Activated T-cell treated with anti-CD3 and anti-CD28 coated beads, Interleukin-2, amount 50 U/mL, for 72 hours (primary cell): ENCODE measurements at regions not wholly inside any gene's neighbourhood (a gene's known extent, or its start where the extent isn't known, plus 50 kb on each side); places are given as distances from the start of the nearest gene placed in this dataset.

Experiments
- ATAC-seq, 2 donors: fragments of 150-1000 bp; cut with Tn5 transposase; replicated peaks in 1 of 2; 2 replicates each; pipeline ENCODE4 v1.10.0; 2021; ENCODE audit warnings: moderate library complexity in 2 of 2, mild to moderate bottlenecking in 1 of 2
- DNase-seq, 2 donors: peaks; one replicate each; pipeline ENCODE4 v3.0.0; 2021 to 2022; ENCODE audit warnings: mixed read lengths in 1 of 2
- H3K27ac Mint-ChIP-seq: one replicate; pipeline ENCODE4 v1.8.0; 2022; ENCODE audit warnings: mild to moderate bottlenecking, moderate library complexity, mixed read lengths
- H3K27me3 Mint-ChIP-seq: one replicate; pipeline ENCODE4 v1.8.0; 2022; ENCODE audit warnings: low read depth, mixed read lengths
- H3K36me3 Mint-ChIP-seq, 2 donors: one replicate each; pipeline ENCODE4 v1.8.0; 2022; ENCODE audit warnings: mixed read lengths in 2 of 2, mild to moderate bottlenecking in 1 of 2; ENCODE audit not compliant: insufficient read depth in 2 of 2
- H3K4me1 Mint-ChIP-seq: one replicate; pipeline ENCODE4 v1.8.0; 2022; ENCODE audit warnings: low read depth, mixed read lengths
- H3K4me3 Mint-ChIP-seq, 2 donors: one replicate each; pipeline ENCODE4 v1.8.0; 2022; ENCODE audit warnings: mild to moderate bottlenecking in 2 of 2, mixed read lengths in 2 of 2, moderate library complexity in 2 of 2
- H3K9me3 Mint-ChIP-seq, 2 donors: one replicate each; pipeline ENCODE4 v1.8.0; 2022; ENCODE audit warnings: mixed read lengths in 2 of 2

- Mint-ChIP-seq H3K27ac (no peak overlapping the region), H3K36me3 (no peaks in the 10 kb centered on the region), H3K27me3 (no peaks in the 10 kb centered on the region), H3K4me3 (no peak overlapping the region), H3K4me1 (no peaks in the 10 kb centered on the region), H3K9me3 (no peaks in the 10 kb centered on the region)
- ATAC-seq (no peak), DNase-seq (no peak)
Observed at GRCh38 chr15:58279106-58279505, 140.9 kb downstream of the AQP9 start.

DNA sequence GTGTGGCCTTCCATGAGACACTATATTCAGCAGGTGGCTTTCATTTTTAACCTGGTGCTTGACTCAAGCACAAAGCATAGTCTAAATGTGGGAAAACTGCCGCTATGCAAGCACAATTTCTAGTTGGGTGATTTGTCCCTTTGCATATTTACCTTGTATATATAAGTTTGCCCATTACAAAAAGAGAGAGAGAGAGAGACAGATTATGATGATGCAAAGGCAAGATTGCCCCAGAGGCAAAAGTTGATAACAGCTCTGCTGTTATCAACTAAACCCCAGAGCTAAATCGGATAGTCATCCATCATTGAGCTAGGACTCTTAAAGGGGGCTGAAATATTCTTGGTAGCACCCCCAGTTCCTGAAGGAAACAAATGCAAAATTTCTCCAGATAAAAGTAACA, 141.5 kb downstream of the AQP9 start:
- H3K27ac Mint-ChIP-seq = no peak overlapping the region
- no peaks in the 10 kb centered on the region for H3K36me3 Mint-ChIP-seq
- H3K4me1 Mint-ChIP-seq = no peaks in the 10 kb centered on the region
- H3K27me3 Mint-ChIP-seq = no peaks in the 10 kb centered on the region
- H3K4me3 Mint-ChIP-seq = no peak overlapping the region
- ATAC-seq (no peak), DNase-seq (no peak)
- H3K9me3 Mint-ChIP-seq = no peaks in the 10 kb centered on the region

DNA sequence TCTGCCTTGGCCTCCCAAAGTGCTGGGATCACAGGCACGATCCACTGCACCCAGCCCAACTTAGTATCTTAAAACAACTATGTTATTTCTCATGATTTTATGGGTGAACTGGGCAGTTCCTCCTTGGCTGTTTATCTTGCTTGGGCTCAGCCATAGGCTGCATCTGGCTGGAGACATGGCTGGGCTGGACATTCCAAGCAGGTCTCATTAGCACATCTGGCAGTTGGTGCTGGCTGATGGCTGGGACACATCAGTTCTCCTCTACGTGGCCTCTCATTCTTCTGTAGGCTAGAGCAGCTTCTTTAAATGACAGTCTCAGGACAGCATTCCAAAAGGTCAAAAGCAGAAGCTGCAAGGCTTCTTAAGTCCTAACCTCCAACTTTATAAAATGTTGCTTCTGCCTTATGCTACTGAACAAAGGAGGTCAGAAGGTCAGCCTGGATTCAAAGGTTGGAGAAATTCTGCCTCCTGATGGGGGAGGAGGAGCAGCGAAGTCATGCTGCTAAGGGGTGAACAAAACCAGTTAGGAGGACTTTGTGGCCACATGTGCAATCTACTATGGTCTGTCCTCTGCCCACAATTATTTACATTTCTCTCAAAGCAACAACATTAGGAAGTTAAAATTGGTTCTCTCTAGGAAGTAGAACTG, 144.0 kb downstream of the AQP9 start:
- Mint-ChIP-seq H3K36me3 (no peaks in the 10 kb centered on the region), H3K4me3 (no peak overlapping the region), H3K27me3 (no peaks in the 10 kb centered on the region), H3K4me1 (peaks cover 10% of the 10 kb centered on the region), H3K27ac (no peak overlapping the region), H3K9me3 (no peaks in the 10 kb centered on the region)
- DNase-seq (no peak), ATAC-seq (no peak)

DNA sequence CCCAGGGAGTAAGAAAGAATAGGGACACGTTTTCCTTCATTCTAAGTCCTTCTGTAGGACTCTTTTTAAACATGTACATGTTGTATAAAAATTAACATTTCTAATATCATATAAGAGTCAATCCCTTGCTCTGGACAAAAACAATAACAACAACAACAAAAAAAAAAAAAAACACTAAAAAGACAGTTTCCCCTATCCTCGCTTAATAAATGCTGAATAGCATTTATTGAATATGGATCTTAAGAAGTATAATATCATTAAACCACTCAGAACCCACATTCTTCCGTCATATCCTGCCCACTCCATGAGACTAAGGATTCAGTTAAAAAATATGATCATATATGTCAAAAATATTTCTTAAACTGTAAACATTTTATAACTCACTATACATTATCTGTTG, 145.1 kb downstream of the AQP9 start:
- no peaks in the 10 kb centered on the region for H3K27me3 Mint-ChIP-seq
- no peak overlapping the region for H3K4me3 Mint-ChIP-seq
- H3K27ac Mint-ChIP-seq = no peak overlapping the region
- DNase-seq = no peak
- ATAC-seq = no peak
- H3K9me3 Mint-ChIP-seq = no peaks in the 10 kb centered on the region
- H3K4me1 Mint-ChIP-seq = peaks cover 10% of the 10 kb centered on the region
- H3K36me3 Mint-ChIP-seq = no peaks in the 10 kb centered on the region

- peaks cover 10% of the 10 kb centered on the region for H3K4me1 Mint-ChIP-seq
- H3K27ac Mint-ChIP-seq = no peak overlapping the region
- H3K4me3 Mint-ChIP-seq = no peak overlapping the region
- ATAC-seq (no peak), DNase-seq (no peak)
- H3K27me3 Mint-ChIP-seq = no peaks in the 10 kb centered on the region
- no peaks in the 10 kb centered on the region for H3K36me3 Mint-ChIP-seq
- H3K9me3 Mint-ChIP-seq = no peaks in the 10 kb centered on the region
Observed at GRCh38 chr15:58284293-58284692, 146.1 kb downstream of the AQP9 start.

DNA sequence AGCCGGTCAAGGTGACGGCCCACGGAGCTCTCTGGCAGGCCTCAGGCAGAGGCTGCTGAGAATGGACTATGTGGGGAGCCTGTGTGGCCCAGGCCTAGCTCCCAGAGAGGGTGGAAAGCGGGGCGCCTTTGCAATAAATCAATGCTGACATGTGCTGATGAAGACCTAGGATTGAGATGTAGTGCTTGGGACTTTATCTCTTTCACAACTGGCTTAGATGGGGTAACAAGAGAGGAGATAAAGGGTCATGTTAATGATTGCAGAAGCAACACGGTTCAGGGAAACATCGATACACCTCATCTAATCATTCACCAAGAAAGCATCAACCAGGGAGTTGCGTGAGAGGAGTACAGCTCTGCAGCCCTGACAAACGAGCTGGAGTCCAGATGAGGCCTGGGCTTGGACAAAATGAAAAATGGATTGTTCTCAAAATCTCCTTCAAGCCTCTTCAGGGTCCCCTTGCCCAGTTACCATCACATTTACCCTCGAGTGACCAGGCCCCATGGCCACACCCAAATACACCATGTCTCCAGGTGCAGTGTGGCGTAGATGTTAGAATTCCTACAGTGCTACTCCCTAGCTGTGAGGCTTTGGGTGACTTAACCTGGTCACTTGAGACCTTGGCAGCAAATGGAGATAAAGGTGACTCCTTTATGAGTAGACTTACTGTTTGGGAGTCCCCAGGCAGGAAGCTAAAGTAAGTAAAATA, 146.4 kb upstream of the LIPC start:
- Mint-ChIP-seq H3K4me3 (no peak overlapping the region), H3K27ac (no peak overlapping the region), H3K4me1 (peaks cover 13% of the 10 kb centered on the region), H3K9me3 (no peaks in the 10 kb centered on the region), H3K27me3 (no peaks in the 10 kb centered on the region), H3K36me3 (no peaks in the 10 kb centered on the region)
- ATAC-seq (no peak), DNase-seq (no peak)

DNA sequence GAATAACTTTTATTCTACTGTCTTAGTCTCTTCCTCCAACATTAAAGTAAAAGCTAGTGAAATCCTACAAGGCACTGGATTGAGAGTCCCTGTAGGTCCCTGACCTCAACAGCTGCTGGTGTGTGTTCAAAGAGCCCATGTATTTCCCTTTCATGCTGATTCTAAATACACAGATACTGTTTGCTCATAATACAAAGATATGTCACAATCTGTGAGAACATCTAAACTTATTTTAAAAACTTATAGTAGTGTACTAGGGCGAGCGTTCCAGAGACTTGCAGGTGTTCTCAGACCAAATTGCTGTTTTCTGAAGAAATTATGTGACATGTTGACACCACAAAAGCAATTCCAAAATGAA, 145.9 kb upstream of the LIPC start:
- Mint-ChIP-seq H3K4me1 (peaks cover 18% of the 10 kb centered on the region), H3K27ac (no peak overlapping the region), H3K4me3 (no peak overlapping the region), H3K9me3 (no peaks in the 10 kb centered on the region), H3K27me3 (no peaks in the 10 kb centered on the region), H3K36me3 (no peaks in the 10 kb centered on the region)
- DNase-seq (no peak), ATAC-seq (no peak)

DNA sequence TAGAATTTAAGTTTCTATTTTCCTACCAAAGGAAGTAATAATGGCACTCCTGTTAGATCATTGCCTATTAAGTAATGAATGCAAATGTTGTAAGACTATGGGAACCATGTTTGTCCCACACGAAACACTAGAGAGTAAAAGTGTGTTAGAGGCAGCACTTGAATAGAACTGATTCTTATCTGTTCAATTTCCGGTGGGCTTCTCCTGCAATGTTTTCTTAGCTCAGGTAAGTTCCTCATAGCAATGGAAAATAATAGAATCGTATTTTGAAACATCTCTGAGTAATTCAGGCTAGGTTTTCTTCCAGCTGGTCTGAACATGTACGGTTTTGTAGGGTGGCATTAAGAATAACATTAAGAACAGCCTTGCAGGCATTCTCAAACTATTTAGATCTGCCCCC, 145.3 kb upstream of the LIPC start:
- Mint-ChIP-seq H3K27me3 (no peaks in the 10 kb centered on the region), H3K4me3 (no peak overlapping the region)
- DNase-seq = no peak

DNA sequence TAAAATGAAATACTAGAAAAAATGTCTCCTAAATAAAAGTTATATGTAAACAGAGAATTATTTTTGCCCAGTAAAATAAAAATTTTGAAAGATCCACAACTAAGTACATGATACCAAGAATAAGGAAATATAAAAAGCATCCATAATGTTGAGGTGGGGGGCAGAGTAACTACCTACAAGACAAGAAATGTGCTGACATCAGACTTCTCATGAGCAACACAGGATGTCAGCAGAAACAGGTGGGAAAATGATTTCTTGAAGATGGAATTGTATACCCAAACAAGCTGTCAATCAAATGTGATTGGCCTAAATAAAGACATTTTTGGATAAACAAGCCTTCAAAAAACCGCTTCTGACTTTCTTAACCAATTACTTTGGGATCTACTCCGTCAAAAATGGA, 143.9 kb upstream of the LIPC start:
- Mint-ChIP-seq H3K4me1 (peaks cover 38% of the 10 kb centered on the region), H3K27ac (no peak overlapping the region), H3K27me3 (no peaks in the 10 kb centered on the region), H3K36me3 (peaks cover 3 to 8% of the 10 kb centered on the region in 2 donors), H3K4me3 (no peak overlapping the region), H3K9me3 (no peaks in the 10 kb centered on the region)
- ATAC-seq = no peak
- no peak for DNase-seq

More for the DNA sequence above, 145.3 kb upstream of the LIPC start:
- Mint-ChIP-seq H3K9me3 (no peaks in the 10 kb centered on the region), H3K36me3 (no peaks in the 10 kb centered on the region), H3K27ac (no peak overlapping the region), H3K4me1 (peaks cover 24% of the 10 kb centered on the region)
- no peak for ATAC-seq

GRCh38 chr15:58288592-58288991, 143.2 kb upstream of the LIPC start:
- ATAC-seq (no peak), DNase-seq (no peak)
- H3K4me1 Mint-ChIP-seq = peaks cover 45% of the 10 kb centered on the region
- no peak overlapping the region for H3K27ac Mint-ChIP-seq
- no peak overlapping the region for H3K4me3 Mint-ChIP-seq
- H3K27me3 Mint-ChIP-seq = no peaks in the 10 kb centered on the region
- no peaks in the 10 kb centered on the region for H3K9me3 Mint-ChIP-seq
- H3K36me3 Mint-ChIP-seq = peaks cover 3 to 8% of the 10 kb centered on the region in 2 donors

GRCh38 chr15:58291848-58292247, 139.9 kb upstream of the LIPC start:
- peaks cover 52% of the 10 kb centered on the region for H3K4me1 Mint-ChIP-seq
- H3K27me3 Mint-ChIP-seq = no peaks in the 10 kb centered on the region
- no peak for ATAC-seq
- H3K4me3 Mint-ChIP-seq = no peak overlapping the region
- no peak for DNase-seq
- H3K36me3 Mint-ChIP-seq = peaks cover 4 to 14% of the 10 kb centered on the region in 2 donors
- H3K27ac Mint-ChIP-seq = peak overlapping the region; percentile 31
- peaks cover 1 to 7% of the 10 kb centered on the region in 2 donors for H3K9me3 Mint-ChIP-seq

GRCh38 chr15:58292751-58293175, 139.0 kb upstream of the LIPC start:
- Mint-ChIP-seq H3K4me1 (peaks cover 52% of the 10 kb centered on the region), H3K9me3 (peaks cover 1 to 11% of the 10 kb centered on the region in 2 donors), H3K27ac (peak overlapping the region; percentile 6), H3K27me3 (no peaks in the 10 kb centered on the region), H3K36me3 (peaks cover 5 to 20% of the 10 kb centered on the region in 2 donors), H3K4me3 (peak overlapping the region; percentile 2 to 9)
- ATAC-seq (peak in 1 of 2 donors; percentile 54), DNase-seq (no peak)

DNA sequence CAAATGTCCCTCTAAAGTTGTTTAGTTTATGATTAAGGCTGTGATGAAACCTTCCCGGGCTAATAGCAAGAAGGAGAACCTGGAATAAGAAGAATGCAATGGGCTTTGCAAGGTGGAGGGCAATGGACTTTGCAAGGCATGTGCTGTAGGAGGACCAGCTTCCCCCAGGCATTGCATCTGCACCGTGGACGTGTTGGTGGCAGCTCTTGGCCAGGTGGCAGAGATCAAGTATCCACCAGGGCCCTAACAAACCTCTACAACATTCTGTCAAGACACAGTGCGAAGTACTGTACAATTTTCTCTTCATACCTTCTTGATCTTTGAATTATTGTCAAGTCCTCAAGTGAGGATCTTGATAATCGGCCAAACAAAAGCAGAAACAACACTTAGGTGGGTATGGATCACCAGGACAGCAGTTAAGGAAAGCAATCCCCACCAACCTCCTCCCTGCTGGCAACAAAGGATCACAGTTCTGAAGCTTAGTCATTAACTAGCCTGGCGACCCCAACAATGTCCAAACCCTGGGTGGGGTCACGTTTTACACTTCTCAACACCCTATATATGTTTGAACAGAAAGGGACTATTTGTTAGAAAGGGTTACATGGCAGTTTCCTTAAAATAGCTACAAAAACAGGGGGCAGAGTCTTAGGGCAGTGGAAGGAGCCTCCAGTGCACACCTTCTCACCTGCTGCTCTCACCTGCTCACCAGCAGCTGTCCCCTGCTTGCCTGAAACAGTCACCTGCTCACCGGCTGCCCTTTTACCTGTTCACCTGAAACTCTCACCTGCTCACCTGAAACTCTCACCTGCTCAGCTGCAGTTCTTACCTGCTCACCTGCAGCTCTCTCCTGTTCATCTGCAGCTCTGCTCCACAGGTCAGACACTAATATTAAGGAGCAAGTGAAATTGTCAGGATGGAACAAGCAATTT, 137.9 kb upstream of the LIPC start:
- DNase-seq (no peak), ATAC-seq (no peak)
- H3K27me3 Mint-ChIP-seq = no peaks in the 10 kb centered on the region
- H3K4me1 Mint-ChIP-seq = peaks cover 52% of the 10 kb centered on the region
- no peak overlapping the region for H3K4me3 Mint-ChIP-seq
- H3K27ac Mint-ChIP-seq = no peak overlapping the region
- H3K9me3 Mint-ChIP-seq = peaks cover 1 to 14% of the 10 kb centered on the region in 2 donors
- peaks cover 5 to 20% of the 10 kb centered on the region in 2 donors for H3K36me3 Mint-ChIP-seq
